ENCODE measurements at regions not wholly inside any gene's neighbourhood (a gene's known extent, or its start where the extent isn't known, plus 50 kb on each side); places are given as distances from the start of the nearest gene placed in this dataset.

DNA sequence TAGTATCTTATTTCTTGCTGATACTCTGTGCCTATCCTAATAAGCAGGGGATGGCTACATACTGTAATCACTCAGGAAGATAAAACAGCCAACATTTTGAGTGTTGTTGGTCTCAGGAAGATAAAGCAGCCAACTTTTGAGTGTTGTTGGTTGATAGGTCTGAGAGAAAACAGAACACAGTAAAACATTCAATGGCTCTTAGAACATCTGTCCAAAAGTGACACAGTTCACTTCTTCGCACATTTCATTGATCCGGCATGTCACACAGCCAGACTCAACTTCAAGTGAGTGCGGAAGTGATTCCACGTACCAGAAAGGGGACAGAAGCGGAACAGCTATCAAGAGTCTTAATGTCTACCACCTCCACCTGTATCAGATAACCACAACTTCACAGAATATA lies 87.3 kb upstream of the DMD start:
- CTCF ChIA-PET, result no interaction called here
- no peak overlapping the region for H3K27ac ChIP-seq (ENCODE audit: low read depth, low read length, poor library complexity, severe bottlenecking)
- no peaks in the 10 kb centered on the region for H3K36me3 ChIP-seq (ENCODE audit: insufficient read depth, low read length, poor library complexity, severe bottlenecking)
- TF ChIP-seq, protein P1, sequence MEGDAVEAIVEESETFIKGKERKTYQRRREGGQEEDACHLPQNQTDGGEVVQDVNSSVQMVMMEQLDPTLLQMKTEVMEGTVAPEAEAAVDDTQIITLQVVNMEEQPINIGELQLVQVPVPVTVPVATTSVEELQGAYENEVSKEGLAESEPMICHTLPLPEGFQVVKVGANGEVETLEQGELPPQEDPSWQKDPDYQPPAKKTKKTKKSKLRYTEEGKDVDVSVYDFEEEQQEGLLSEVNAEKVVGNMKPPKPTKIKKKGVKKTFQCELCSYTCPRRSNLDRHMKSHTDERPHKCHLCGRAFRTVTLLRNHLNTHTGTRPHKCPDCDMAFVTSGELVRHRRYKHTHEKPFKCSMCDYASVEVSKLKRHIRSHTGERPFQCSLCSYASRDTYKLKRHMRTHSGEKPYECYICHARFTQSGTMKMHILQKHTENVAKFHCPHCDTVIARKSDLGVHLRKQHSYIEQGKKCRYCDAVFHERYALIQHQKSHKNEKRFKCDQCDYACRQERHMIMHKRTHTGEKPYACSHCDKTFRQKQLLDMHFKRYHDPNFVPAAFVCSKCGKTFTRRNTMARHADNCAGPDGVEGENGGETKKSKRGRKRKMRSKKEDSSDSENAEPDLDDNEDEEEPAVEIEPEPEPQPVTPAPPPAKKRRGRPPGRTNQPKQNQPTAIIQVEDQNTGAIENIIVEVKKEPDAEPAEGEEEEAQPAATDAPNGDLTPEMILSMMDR (conservative IDR thresholded peaks at IDR 0.05; ENCODE audit: low read depth, low read length), result no peak
- no peak for TF ChIP-seq EZH2 (IDR thresholded peaks at IDR 0.05; ENCODE audit: borderline replicate concordance, low read depth, low read length, poor library complexity, severe bottlenecking)
- H3K4me3 ChIP-seq (ENCODE audit: low read depth, low read length, poor library complexity, severe bottlenecking), result no peak overlapping the region
- H3K27me3 ChIP-seq (replicated peaks; ENCODE audit: insufficient read depth, low read depth, low read length, poor library complexity), result no peaks in the 10 kb centered on the region
- POLR2A ChIA-PET (ENCODE audit: low non-redundant PET), result no interaction called here
- intact Hi-C loops (cut with micrococcal nuclease; ENCODE audit: unreplicated experiment), result no loop called here
- BruUV-seq (replicated peaks), result no TSS peak
- H3K9me3 ChIP-seq (ENCODE audit: low read depth, low read length, poor library complexity, severe bottlenecking), result no peaks in the 10 kb centered on the region
- DNase-seq (ENCODE audit: low spot score), result no peak
- H3K4me1 ChIP-seq (ENCODE audit: insufficient read depth, low read length, poor library complexity, severe bottlenecking), result no peaks in the 10 kb centered on the region

DNA sequence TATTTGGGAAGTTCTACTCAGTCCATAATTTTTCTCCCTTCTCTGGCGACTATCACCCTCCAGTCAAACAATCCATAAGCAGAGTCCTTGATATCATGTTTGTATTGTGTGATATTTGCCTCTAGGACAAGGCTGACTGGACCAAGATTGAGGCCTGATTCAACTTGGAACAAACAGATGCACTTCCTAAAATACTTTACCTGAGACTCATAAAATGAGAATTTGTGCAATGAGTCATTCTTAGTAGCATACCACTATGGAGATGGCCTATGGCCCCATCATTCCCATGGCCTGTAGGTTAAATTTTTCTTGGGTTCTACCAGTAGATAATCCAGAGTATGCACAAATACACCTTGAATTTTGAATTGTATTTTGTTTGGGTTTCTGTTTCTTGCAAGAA lies 74.2 kb upstream of the DMD start:
- CTCF ChIA-PET, result no interaction called here
- no TSS peak for BruUV-seq (replicated peaks)

DNA sequence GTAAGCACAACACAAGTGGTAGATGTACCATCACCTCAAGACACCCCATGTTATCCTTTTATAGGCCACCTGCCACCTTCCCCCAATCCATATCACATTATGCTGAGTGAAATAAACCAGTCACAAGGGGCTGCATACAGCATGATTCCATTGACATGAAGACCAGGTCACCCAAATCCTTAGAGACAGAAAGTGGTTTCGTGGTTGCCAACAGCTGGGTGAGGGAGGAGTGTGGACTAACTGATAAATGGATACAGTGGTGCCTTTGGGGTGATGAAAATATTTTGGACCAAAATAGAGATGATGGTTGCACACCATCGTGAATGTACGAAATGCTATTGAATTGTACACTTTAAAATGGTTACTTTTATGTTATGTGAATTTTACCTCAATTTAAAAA lies 65.7 kb upstream of the DMD start:
- H3K9me3 ChIP-seq (ENCODE audit: low read depth, low read length, poor library complexity, severe bottlenecking), result no peaks in the 10 kb centered on the region
- CTCF ChIA-PET, result no interaction called here
- H3K4me1 ChIP-seq (ENCODE audit: insufficient read depth, low read length, poor library complexity, severe bottlenecking), result no peaks in the 10 kb centered on the region
- no peak overlapping the region for H3K4me3 ChIP-seq (ENCODE audit: low read depth, low read length, poor library complexity, severe bottlenecking)
- no peak for DNase-seq (ENCODE audit: low spot score)
- intact Hi-C loops (cut with micrococcal nuclease; ENCODE audit: unreplicated experiment), result no loop called here
- no peak overlapping the region for H3K27ac ChIP-seq (ENCODE audit: low read depth, low read length, poor library complexity, severe bottlenecking)
- TF ChIP-seq, protein P1 (conservative IDR thresholded peaks at IDR 0.05; ENCODE audit: low read depth, low read length), result no peak
- TF ChIP-seq EZH2 (IDR thresholded peaks at IDR 0.05; ENCODE audit: borderline replicate concordance, low read depth, low read length, poor library complexity, severe bottlenecking), result no peak
- BruUV-seq (replicated peaks), result no TSS peak
- no peaks in the 10 kb centered on the region for H3K27me3 ChIP-seq (replicated peaks; ENCODE audit: insufficient read depth, low read depth, low read length, poor library complexity)
- POLR2A ChIA-PET (ENCODE audit: low non-redundant PET), result no interaction called here
- no peaks in the 10 kb centered on the region for H3K36me3 ChIP-seq (ENCODE audit: insufficient read depth, low read length, poor library complexity, severe bottlenecking)

More for the DNA sequence above, 74.2 kb upstream of the DMD start:
- Histone ChIP-seq H3K4me1 (ENCODE audit: insufficient read depth, low read length, poor library complexity, severe bottlenecking) (no peaks in the 10 kb centered on the region), H3K27me3 (replicated peaks; ENCODE audit: insufficient read depth, low read depth, low read length, poor library complexity) (no peaks in the 10 kb centered on the region), H3K9me3 (ENCODE audit: low read depth, low read length, poor library complexity, severe bottlenecking) (no peaks in the 10 kb centered on the region), H3K4me3 (ENCODE audit: low read depth, low read length, poor library complexity, severe bottlenecking) (no peak overlapping the region), H3K27ac (ENCODE audit: low read depth, low read length, poor library complexity, severe bottlenecking) (no peak overlapping the region), H3K36me3 (ENCODE audit: insufficient read depth, low read length, poor library complexity, severe bottlenecking) (no peaks in the 10 kb centered on the region)
- intact Hi-C loops (cut with micrococcal nuclease; ENCODE audit: unreplicated experiment), result no loop called here
- POLR2A ChIA-PET (ENCODE audit: low non-redundant PET), result no interaction called here
- no peak for DNase-seq (ENCODE audit: low spot score)
- TF ChIP-seq EZH2 (IDR thresholded peaks at IDR 0.05; ENCODE audit: borderline replicate concordance, low read depth, low read length, poor library complexity, severe bottlenecking), result no peak
- TF ChIP-seq, protein P1 (conservative IDR thresholded peaks at IDR 0.05; ENCODE audit: low read depth, low read length), result no peak

Data from A673 (cell line).